Neural progenitor cell (in vitro differentiated cells): ENCODE measurements at regions not wholly inside any gene's neighbourhood (a gene's known extent, or its start where the extent isn't known, plus 50 kb on each side); places are given as distances from the start of the nearest gene placed in this dataset.
"Not testable (repeated sequence)": the region's sequence is repeated elsewhere in the genome, so short reads cannot be mapped to it uniquely, and the experiment has no call there.

Experiments used
- CTCF ChIP-seq: fragments of 200-600 bp; sonication (generic); IDR thresholded peaks from 2 replicates; pipeline ENCODE4 v1.5.1; 2017; ENCODE audit warnings: antibody characterized with exemption, mild to moderate bottlenecking
- EZH2 ChIP-seq: fragments of 200-600 bp; sonication (generic); IDR thresholded peaks from 2 replicates; pipeline ENCODE4 v1.6.1; 2017; ENCODE audit warnings: antibody characterized with exemption, mild to moderate bottlenecking, moderate library complexity
- EZH2phosphoT487 ChIP-seq: fragments of 200-600 bp; sonication (generic); IDR thresholded peaks from 2 replicates; pipeline ENCODE4 v1.6.1; 2017; ENCODE audit warnings: antibody characterized with exemption

- TF ChIP-seq CTCF, EZH2, EZH2phosphoT487: not testable (repeated sequence)
These were observed 119.8 kb upstream of the HMX1 start for GRCh38 chr4:8991449-8991848.
